H1 (cell line): ENCODE measurements at regions not wholly inside any gene's neighbourhood (a gene's known extent, or its start where the extent isn't known, plus 50 kb on each side); places are given as distances from the start of the nearest gene placed in this dataset.

Source experiments
- CBX5 ChIP-seq: fragments of 300-800, 300-1000 bp; sonication (generic); IDR thresholded peaks from 2 replicates; pipeline ENCODE4 v1.7.1; 2016; ENCODE audit warnings: antibody characterized with exemption, low read length, low read depth
- POLR2A ChIP-seq, 2 experiments: IDR thresholded peaks; 1 replicate in 1 of 2; 2 replicates in 1 of 2; pipeline ENCODE4 v1.6.1; 2011; ENCODE audit warnings: low read depth in 2 of 2, low read length in 2 of 2, mild to moderate bottlenecking in 2 of 2; ENCODE audit errors: control extremely low read depth in 1 of 2
- POLR2AphosphoS5 ChIP-seq: IDR thresholded peaks from 2 replicates; pipeline ENCODE4 v1.6.1; 2011; ENCODE audit warnings: low read depth, low read length
- RAD21 ChIP-seq, 2 experiments: IDR thresholded peaks in 1 of 2; conservative IDR thresholded peaks in 1 of 2; 2 replicates each; pipeline ENCODE4 v1.6.1; 2011; ENCODE audit warnings: low read depth in 2 of 2, low read length in 2 of 2, improper control_type of control experiment in 1 of 2, inconsistent platforms in 1 of 2, mild to moderate bottlenecking in 1 of 2, moderate library complexity in 1 of 2
- RFX5 ChIP-seq: IDR thresholded peaks from 2 replicates; pipeline ENCODE4 v1.6.1; 2011; ENCODE audit warnings: low read depth, low read length, improper control_type of control experiment, borderline replicate concordance
- SRF ChIP-seq: IDR thresholded peaks from 2 replicates; pipeline ENCODE4 v1.6.1; 2011; ENCODE audit warnings: mild to moderate bottlenecking, low read depth, low read length, moderate library complexity
- TF ChIP-seq, protein P1 (sequence below), 3 experiments: IDR thresholded peaks; 1 replicate in 2 of 3; 2 replicates in 1 of 3; pipeline versions ENCODE4 v1.5.1 to v1.6.1; 2011; ENCODE audit warnings: low read length in 3 of 3, mild to moderate bottlenecking in 3 of 3, inconsistent platforms in 2 of 3, low read depth in 1 of 3, moderate library complexity in 1 of 3; ENCODE audit not compliant: insufficient read depth in 1 of 3; ENCODE audit errors: control extremely low read depth in 1 of 3

DNA sequence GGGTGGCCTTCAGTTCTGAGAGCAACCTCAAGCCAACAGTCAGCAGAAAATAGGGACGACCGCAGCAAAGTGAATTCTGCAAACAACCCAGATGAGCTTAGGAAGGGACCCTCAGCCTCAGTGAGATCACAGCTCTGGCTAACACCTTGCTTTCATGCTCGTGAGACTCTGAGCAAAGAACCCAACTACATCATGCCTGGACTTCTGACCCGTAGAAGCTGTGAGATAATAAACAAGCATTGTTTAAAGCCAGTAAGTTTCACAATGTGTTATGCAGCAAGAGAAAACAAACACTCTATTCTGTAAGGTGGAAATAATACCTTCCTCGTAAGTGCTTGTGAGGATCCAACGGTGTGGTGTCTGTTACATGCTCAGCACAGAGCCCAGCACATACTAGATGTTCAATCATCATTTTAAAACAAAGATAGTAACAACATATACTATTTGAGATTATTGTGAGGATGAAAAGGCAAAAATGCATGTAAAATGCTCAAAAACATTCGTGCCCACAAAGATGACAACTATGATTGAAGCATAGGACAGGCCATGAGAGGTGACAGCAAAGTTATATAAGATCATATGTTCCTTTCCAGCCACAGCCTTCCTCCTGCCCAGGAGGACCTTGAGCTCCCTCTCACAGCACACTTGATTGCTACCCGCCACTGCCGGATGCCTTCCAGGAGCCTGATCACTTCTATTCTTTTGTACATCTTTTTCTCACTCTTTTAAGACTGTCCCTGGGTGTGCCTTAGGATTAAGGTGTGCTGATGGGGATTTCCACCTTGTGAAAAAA lies 433.3 kb downstream of the BUD13 start:
- TF ChIP-seq CBX5 = no peak
- no peak for TF ChIP-seq RFX5
- TF ChIP-seq SRF = no peak
- no peak for TF ChIP-seq POLR2A (IDR thresholded peaks at IDR 0.05; ENCODE audit: control extremely low read depth in 1 of 2, low read depth in 2 of 2, low read length in 2 of 2)
- TF ChIP-seq RAD21 (IDR thresholded peaks at IDR 0.05 in 1 of 2, conservative IDR thresholded peaks at IDR 0.05 in 1 of 2; ENCODE audit: low read depth in 2 of 2, low read length in 2 of 2) = no peak
- TF ChIP-seq, protein P1, sequence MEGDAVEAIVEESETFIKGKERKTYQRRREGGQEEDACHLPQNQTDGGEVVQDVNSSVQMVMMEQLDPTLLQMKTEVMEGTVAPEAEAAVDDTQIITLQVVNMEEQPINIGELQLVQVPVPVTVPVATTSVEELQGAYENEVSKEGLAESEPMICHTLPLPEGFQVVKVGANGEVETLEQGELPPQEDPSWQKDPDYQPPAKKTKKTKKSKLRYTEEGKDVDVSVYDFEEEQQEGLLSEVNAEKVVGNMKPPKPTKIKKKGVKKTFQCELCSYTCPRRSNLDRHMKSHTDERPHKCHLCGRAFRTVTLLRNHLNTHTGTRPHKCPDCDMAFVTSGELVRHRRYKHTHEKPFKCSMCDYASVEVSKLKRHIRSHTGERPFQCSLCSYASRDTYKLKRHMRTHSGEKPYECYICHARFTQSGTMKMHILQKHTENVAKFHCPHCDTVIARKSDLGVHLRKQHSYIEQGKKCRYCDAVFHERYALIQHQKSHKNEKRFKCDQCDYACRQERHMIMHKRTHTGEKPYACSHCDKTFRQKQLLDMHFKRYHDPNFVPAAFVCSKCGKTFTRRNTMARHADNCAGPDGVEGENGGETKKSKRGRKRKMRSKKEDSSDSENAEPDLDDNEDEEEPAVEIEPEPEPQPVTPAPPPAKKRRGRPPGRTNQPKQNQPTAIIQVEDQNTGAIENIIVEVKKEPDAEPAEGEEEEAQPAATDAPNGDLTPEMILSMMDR (IDR thresholded peaks at IDR 0.05; ENCODE audit: control extremely low read depth in 1 of 3, insufficient read depth in 1 of 3, low read depth in 1 of 3, low read length in 3 of 3) = no peak
- no peak for TF ChIP-seq POLR2AphosphoS5
